OCI-LY7 (cell line): ENCODE measurements at regions not wholly inside any gene's neighbourhood (a gene's known extent, or its start where the extent isn't known, plus 50 kb on each side); places are given as distances from the start of the nearest gene placed in this dataset.

Experiments used
- BruUV-seq: library from RNA; stranded (reverse); fragments of 400-500 nt; replicated peaks from 2 replicates; lab custom pipeline; 2021; lab: Mats Ljungman, UMichigan
- CTCF ChIA-PET: fragments of 300-600 bp; sonication (Branson Sonifier 250); formaldehyde crosslinking; loops from one replicate; lab custom pipeline; 2022; ENCODE audit warnings: antibody characterized with exemption; ENCODE audit not compliant: unreplicated experiment; lab: Charles Lee
- POLR2A ChIA-PET: fragments of 300-600 bp; sonication (Branson Sonifier 250); formaldehyde crosslinking; loops from one replicate; lab custom pipeline; 2022; ENCODE audit warnings: antibody characterized with exemption; lab: Charles Lee
- DNase-seq: peaks from one replicate; pipeline ENCODE4 v3.0.0-alpha.2; 2015; ENCODE audit warnings: low spot score
- H2AFZ ChIP-seq: fragments of 200-600 bp; sonication (generic), shearing (Covaris generic); 2 replicates; pipeline ENCODE4 v1.6.1; 2014; ENCODE audit warnings: mild to moderate bottlenecking, antibody characterized with exemption, low read length, moderate library complexity
- H3K27ac ChIP-seq: fragments of 200-600 bp; sonication (generic); 2 replicates; pipeline ENCODE4 v1.5.1; 2014; ENCODE audit warnings: mixed run types, low read depth, mild to moderate bottlenecking, moderate library complexity, low read length, inconsistent platforms; ENCODE audit not compliant: poor library complexity, severe bottlenecking
- H3K36me3 ChIP-seq: fragments of 200-600 bp; sonication (generic); 2 replicates; pipeline ENCODE4 v1.6.1; 2014; ENCODE audit warnings: mild to moderate bottlenecking, antibody characterized with exemption, low read length, moderate library complexity, mixed read lengths; ENCODE audit not compliant: insufficient read depth
- H3K4me1 ChIP-seq: fragments of 200-600 bp; sonication (generic); 2 replicates; pipeline ENCODE4 v1.5.1; 2014; ENCODE audit warnings: mild to moderate bottlenecking, low read length; ENCODE audit not compliant: insufficient read depth, poor library complexity, severe bottlenecking
- H3K4me2 ChIP-seq: fragments of 200-600 bp; sonication (generic); 2 replicates; pipeline ENCODE4 v1.6.1; 2014; ENCODE audit warnings: mild to moderate bottlenecking, low read length
- H3K4me3 ChIP-seq: fragments of 200-600 bp; sonication (generic); 2 replicates; pipeline ENCODE4 v1.5.1; 2014; ENCODE audit warnings: mild to moderate bottlenecking, low read depth, low read length; ENCODE audit not compliant: poor library complexity, severe bottlenecking
- H3K79me2 ChIP-seq: fragments of 200-600 bp; sonication (generic); 2 replicates; pipeline ENCODE4 v1.6.1; 2016; ENCODE audit warnings: low read depth, mild to moderate bottlenecking, low read length, moderate library complexity, mixed read lengths; ENCODE audit not compliant: insufficient read depth
- H3K9me2 ChIP-seq: fragments of 200-600 bp; sonication (generic); 2 replicates; pipeline ENCODE4 v1.6.1; 2016; ENCODE audit warnings: mild to moderate bottlenecking, low read length, mixed read lengths; ENCODE audit not compliant: insufficient read depth
- H3K9me3 ChIP-seq: fragments of 200-600 bp; sonication (generic); 2 replicates; pipeline ENCODE4 v1.6.1; 2014; ENCODE audit warnings: mild to moderate bottlenecking, mixed run types, low read length, mixed read lengths
- H4K20me1 ChIP-seq: fragments of 200-600 bp; sonication (generic); 2 replicates; pipeline ENCODE4 v1.6.1; 2014; ENCODE audit warnings: mild to moderate bottlenecking, antibody characterized with exemption, low read length, moderate library complexity, mixed read lengths; ENCODE audit not compliant: insufficient read depth
- CTCF ChIP-seq: fragments of 200-600 bp; sonication (generic); conservative IDR thresholded peaks from 2 replicates; pipeline ENCODE4 v1.5.1; 2014; ENCODE audit warnings: mild to moderate bottlenecking, antibody characterized with exemption, low read length, moderate library complexity, mixed read lengths
- EZH2phosphoT487 ChIP-seq: fragments of 200-600 bp; sonication (generic); IDR thresholded peaks from 2 replicates; pipeline ENCODE4 v1.6.1; 2018; ENCODE audit warnings: low read depth, borderline replicate concordance, mild to moderate bottlenecking, mixed run types, antibody characterized with exemption, low read length, moderate library complexity, mixed read lengths
- intact Hi-C: fragments of 100-400 bp; cut with micrococcal nuclease; formaldehyde crosslinking; loops from one replicate; pipeline ENCODE4 v1.10.0; 2022; ENCODE audit not compliant: unreplicated experiment

DNA sequence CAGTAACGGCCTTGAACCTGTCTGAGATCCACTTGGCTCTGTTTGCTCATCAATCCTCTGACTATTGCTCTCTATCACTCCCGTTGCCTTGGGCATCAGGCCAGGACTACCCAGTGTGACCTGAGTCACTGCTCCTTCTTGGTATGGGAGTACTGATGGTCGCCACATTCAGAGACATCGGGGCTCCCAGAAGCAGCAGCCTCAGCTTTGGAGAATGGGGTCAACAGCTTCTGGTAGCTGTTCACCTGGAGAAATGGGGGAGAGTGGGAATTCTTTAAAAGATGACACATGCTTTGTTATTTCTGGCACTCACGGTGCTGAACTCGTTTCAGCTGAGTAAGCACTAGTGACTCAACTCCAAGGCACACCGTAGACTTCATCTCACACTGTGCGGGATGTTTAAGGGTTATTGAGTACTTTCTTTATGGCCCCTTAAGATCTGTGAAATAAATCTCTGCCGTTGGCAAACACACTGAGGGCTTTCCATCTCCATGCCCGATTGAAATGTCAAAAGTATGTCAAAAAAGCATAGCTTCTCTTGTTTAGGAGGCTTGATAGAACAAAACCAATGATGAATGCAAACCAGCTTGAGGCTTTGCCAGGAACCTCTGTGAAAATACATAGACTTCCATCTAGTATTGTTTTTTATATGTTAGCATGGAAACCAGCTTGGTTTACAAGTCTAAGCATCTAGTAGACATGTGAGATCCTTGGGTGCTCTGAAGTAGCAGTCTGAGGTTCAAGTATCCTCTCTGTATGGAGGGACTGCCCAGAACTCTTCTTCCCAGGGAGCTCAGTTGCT lies 333.1 kb downstream of the CXCL12 start:
- Histone ChIP-seq H3K27ac (no peak overlapping the region), H3K9me2 (no peaks in the 10 kb centered on the region), H2AFZ (no peak overlapping the region), H3K4me1 (no peaks in the 10 kb centered on the region), H3K36me3 (no peaks in the 10 kb centered on the region), H4K20me1 (no peaks in the 10 kb centered on the region), H3K79me2 (no peaks in the 10 kb centered on the region), H3K9me3 (no peaks in the 10 kb centered on the region), H3K4me3 (no peak overlapping the region), H3K4me2 (no peak overlapping the region)
- CTCF ChIA-PET = no interaction called here
- TF ChIP-seq EZH2phosphoT487 (no peak), CTCF (no peak)
- no peak for DNase-seq
- BruUV-seq = no TSS peak
- intact Hi-C loops = no loop called here
- POLR2A ChIA-PET = interaction anchor here (0.7 kb wide), 1 partner anchor 38 kb away, joined by 3 read pairs; no protein-coding TSS in a partner anchor

DNA sequence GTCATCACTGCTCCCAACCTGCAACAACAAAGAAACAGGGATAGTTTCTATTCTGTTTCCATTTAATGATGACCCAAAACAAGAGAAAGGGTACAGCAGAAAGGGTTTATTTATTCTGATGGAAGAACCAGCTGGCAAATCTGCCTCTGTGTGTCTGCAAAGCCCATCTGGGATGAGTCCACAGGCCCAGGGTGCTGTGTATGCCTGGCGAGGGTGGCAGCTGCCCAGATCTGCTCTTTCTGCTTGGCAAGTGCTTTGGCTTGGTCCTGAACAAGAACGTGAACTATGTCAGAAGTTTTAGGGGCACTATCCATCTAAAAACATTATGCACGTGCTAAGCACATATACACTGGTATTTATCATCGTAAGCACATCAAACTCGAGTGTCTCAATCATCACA lies 333.8 kb downstream of the CXCL12 start:
- intact Hi-C loops = no loop called here
- no peaks in the 10 kb centered on the region for H3K79me2 ChIP-seq
- no peaks in the 10 kb centered on the region for H3K36me3 ChIP-seq
- CTCF ChIA-PET = no interaction called here
- H3K9me3 ChIP-seq = no peaks in the 10 kb centered on the region
- POLR2A ChIA-PET = no interaction called here
- H3K4me2 ChIP-seq = no peak overlapping the region
- no peaks in the 10 kb centered on the region for H3K9me2 ChIP-seq
- no peak overlapping the region for H2AFZ ChIP-seq
- H3K27ac ChIP-seq = no peak overlapping the region
- H3K4me3 ChIP-seq = no peak overlapping the region
- TF ChIP-seq EZH2phosphoT487 = no peak
- no peak for TF ChIP-seq CTCF
- no peak for DNase-seq
- H4K20me1 ChIP-seq = no peaks in the 10 kb centered on the region
- no peaks in the 10 kb centered on the region for H3K4me1 ChIP-seq
- no TSS peak for BruUV-seq

GRCh38 chr10:44049301-44050015 lies 335.4 kb downstream of the CXCL12 start:
- no peak for DNase-seq
- H2AFZ ChIP-seq = no peak overlapping the region
- no peaks in the 10 kb centered on the region for H3K4me1 ChIP-seq
- no peaks in the 10 kb centered on the region for H4K20me1 ChIP-seq
- ChIA-PET CTCF (no interaction called here), POLR2A (no interaction called here)
- no peaks in the 10 kb centered on the region for H3K36me3 ChIP-seq
- no peaks in the 10 kb centered on the region for H3K79me2 ChIP-seq
- no TSS peak for BruUV-seq
- H3K9me2 ChIP-seq = no peaks in the 10 kb centered on the region
- no peak overlapping the region for H3K4me3 ChIP-seq
- no peaks in the 10 kb centered on the region for H3K9me3 ChIP-seq
- no peak overlapping the region for H3K27ac ChIP-seq
- intact Hi-C loops = no loop called here
- TF ChIP-seq EZH2phosphoT487 (no peak), CTCF (no peak)
- H3K4me2 ChIP-seq = no peak overlapping the region
